ENCODE measurements at regions not wholly inside any gene's neighbourhood (a gene's known extent, or its start where the extent isn't known, plus 50 kb on each side); places are given as distances from the start of the nearest gene placed in this dataset.
"Not testable (repeated sequence)": the region's sequence is repeated elsewhere in the genome, so short reads cannot be mapped to it uniquely, and the experiment has no call there.

- no peak for DNase-seq
Measured at GRCh38 chr7:68691261-68692216, 906.7 kb upstream of the AUTS2 start.

- no peak for DNase-seq
Measured at GRCh38 chr7:68692511-68692910, 905.8 kb upstream of the AUTS2 start.

- no peak for DNase-seq
Measured at GRCh38 chr7:68694656-68695055, 903.6 kb upstream of the AUTS2 start.

- no peak for DNase-seq
Measured at GRCh38 chr7:68697796-68698280, 900.4 kb upstream of the AUTS2 start.

GRCh38 chr7:68699090-68699711 lies 899.1 kb upstream of the AUTS2 start:
- DNase-seq = no peak

- DNase-seq = no peak
Measured at GRCh38 chr7:68700414-68700813, 897.9 kb upstream of the AUTS2 start.

- no peak for DNase-seq
Measured at GRCh38 chr7:68706291-68706690, 892.0 kb upstream of the AUTS2 start.

GRCh38 chr7:68707159-68707558 lies 891.1 kb upstream of the AUTS2 start:
- DNase-seq = no peak

- DNase-seq = no peak
Measured at GRCh38 chr7:68707958-68708357, 890.3 kb upstream of the AUTS2 start.

GRCh38 chr7:68712956-68713495 lies 885.2 kb upstream of the AUTS2 start:
- no peak for DNase-seq

GRCh38 chr7:68714135-68714534 lies 884.1 kb upstream of the AUTS2 start:
- DNase-seq = not testable (repeated sequence)

GRCh38 chr7:68715907-68716306 lies 882.4 kb upstream of the AUTS2 start:
- DNase-seq = no peak

GRCh38 chr7:68717176-68717575 lies 881.1 kb upstream of the AUTS2 start:
- DNase-seq = no peak

GRCh38 chr7:68718097-68718551 lies 880.2 kb upstream of the AUTS2 start:
- no peak for DNase-seq

GRCh38 chr7:68720697-68721096 lies 877.6 kb upstream of the AUTS2 start:
- no peak for DNase-seq

- DNase-seq = no peak
Measured at GRCh38 chr7:68722044-68722443, 876.2 kb upstream of the AUTS2 start.

GRCh38 chr7:68724965-68725364 lies 873.3 kb upstream of the AUTS2 start:
- no peak for DNase-seq

- DNase-seq = no peak
Measured at GRCh38 chr7:68725843-68726785, 872.2 kb upstream of the AUTS2 start.

- not testable (repeated sequence) for DNase-seq
Measured at GRCh38 chr7:68728720-68729119, 869.6 kb upstream of the AUTS2 start.

GRCh38 chr7:68729371-68729770 lies 868.9 kb upstream of the AUTS2 start:
- DNase-seq = no peak

GRCh38 chr7:68730194-68730593 lies 868.1 kb upstream of the AUTS2 start:
- no peak for DNase-seq

- no peak for DNase-seq
Measured at GRCh38 chr7:68730964-68731363, 867.3 kb upstream of the AUTS2 start.
